Dedifferentiated amniotic fluid mesenchymal stem cell (primary cell): ENCODE measurements at regions not wholly inside any gene's neighbourhood (a gene's known extent, or its start where the extent isn't known, plus 50 kb on each side); places are given as distances from the start of the nearest gene placed in this dataset.

Experiments used
- DNase-seq: peaks from one replicate; pipeline ENCODE4 v3.0.0-alpha.2; 2016; ENCODE audit errors: extremely low spot score

GRCh38 chr7:12074889-12075288 is 136.2 kb upstream of the TMEM106B start:
- DNase-seq = no peak

- no peak for DNase-seq
Measured at GRCh38 chr7:12080006-12080405, 131.1 kb upstream of the TMEM106B start.

GRCh38 chr7:12085516-12085915 is 125.6 kb upstream of the TMEM106B start:
- no peak for DNase-seq

- DNase-seq = no peak
Measured at GRCh38 chr7:12089951-12090756, 120.9 kb upstream of the TMEM106B start.

GRCh38 chr7:12090757-12091221 is 120.3 kb upstream of the TMEM106B start:
- DNase-seq = no peak

- DNase-seq = no peak
Measured at GRCh38 chr7:12091231-12091630, 119.9 kb upstream of the TMEM106B start.

GRCh38 chr7:12092499-12093130 is 118.5 kb upstream of the TMEM106B start:
- DNase-seq = no peak

- no peak for DNase-seq
Measured at GRCh38 chr7:12093365-12093764, 117.7 kb upstream of the TMEM106B start.

- DNase-seq = no peak
Measured at GRCh38 chr7:12094365-12094921, 116.7 kb upstream of the TMEM106B start.

GRCh38 chr7:12102126-12102525 is 109.0 kb upstream of the TMEM106B start:
- no peak for DNase-seq

- DNase-seq = no peak
Measured at GRCh38 chr7:12102527-12102926, 108.6 kb upstream of the TMEM106B start.

GRCh38 chr7:12103948-12104347 is 107.1 kb upstream of the TMEM106B start:
- no peak for DNase-seq

- no peak for DNase-seq
Measured at GRCh38 chr7:12107381-12107780, 103.7 kb upstream of the TMEM106B start.

GRCh38 chr7:12107841-12108254 is 103.2 kb upstream of the TMEM106B start:
- no peak for DNase-seq

GRCh38 chr7:12110425-12110824 is 100.7 kb upstream of the TMEM106B start:
- no peak for DNase-seq

GRCh38 chr7:12111422-12112405 is 99.4 kb upstream of the TMEM106B start:
- peak; percentile 27 for DNase-seq

GRCh38 chr7:12117170-12117569 is 93.9 kb upstream of the TMEM106B start:
- DNase-seq = no peak

GRCh38 chr7:12119620-12120303 is 91.3 kb upstream of the TMEM106B start:
- no peak for DNase-seq

GRCh38 chr7:12120632-12121031 is 90.5 kb upstream of the TMEM106B start:
- no peak for DNase-seq

GRCh38 chr7:12123172-12123571 is 87.9 kb upstream of the TMEM106B start:
- no peak for DNase-seq

- no peak for DNase-seq
Measured at GRCh38 chr7:12124028-12124427, 87.1 kb upstream of the TMEM106B start.
